Duodenal mucosa (tissue), 2 donors: ENCODE measurements at regions not wholly inside any gene's neighbourhood (a gene's known extent, or its start where the extent isn't known, plus 50 kb on each side); places are given as distances from the start of the nearest gene placed in this dataset.

Experiments
- H3K27ac ChIP-seq: one replicate; pipeline ENCODE4 v1.7.0; 2013; ENCODE audit warnings: low read depth, low read length
- H3K27me3 ChIP-seq, 2 donors: one replicate each; pipeline ENCODE4 v1.7.0; 2013; ENCODE audit warnings: low read length in 2 of 2, control low read depth in 1 of 2; ENCODE audit not compliant: insufficient read depth in 2 of 2, control insufficient read depth in 1 of 2
- H3K36me3 ChIP-seq, 2 donors: one replicate each; pipeline ENCODE4 v1.7.0; 2013; ENCODE audit warnings: low read length in 2 of 2, control low read depth in 1 of 2; ENCODE audit not compliant: insufficient read depth in 2 of 2, control insufficient read depth in 1 of 2
- H3K4me1 ChIP-seq, 2 donors: one replicate each; pipeline ENCODE4 v1.7.0; 2013; ENCODE audit warnings: low read length in 2 of 2, control low read depth in 1 of 2; ENCODE audit not compliant: insufficient read depth in 2 of 2, control insufficient read depth in 1 of 2
- H3K4me3 ChIP-seq, 2 donors: one replicate each; pipeline ENCODE4 v1.7.0; 2013; ENCODE audit warnings: low read length in 2 of 2, low read depth in 1 of 2
- H3K9ac ChIP-seq, 2 donors: one replicate each; pipeline ENCODE4 v1.7.0; 2013; ENCODE audit warnings: low read length in 2 of 2, low read depth in 1 of 2
- H3K9me3 ChIP-seq, 2 donors: one replicate each; pipeline ENCODE4 v1.7.0; 2013; ENCODE audit warnings: low read length in 2 of 2, control low read depth in 1 of 2; ENCODE audit not compliant: control insufficient read depth in 1 of 2

GRCh38 chr15:31262143-31262530 is 64.5 kb upstream of the KLF13 start:
- Histone ChIP-seq H3K4me1 (peaks cover 44 to 59% of the 10 kb centered on the region in 2 donors), H3K4me3 (no peak overlapping the region), H3K27ac (no peak overlapping the region), H3K36me3 (no peaks in the 10 kb centered on the region), H3K9ac (no peak overlapping the region), H3K9me3 (no peaks in the 10 kb centered on the region), H3K27me3 (no peaks in the 10 kb centered on the region)

DNA sequence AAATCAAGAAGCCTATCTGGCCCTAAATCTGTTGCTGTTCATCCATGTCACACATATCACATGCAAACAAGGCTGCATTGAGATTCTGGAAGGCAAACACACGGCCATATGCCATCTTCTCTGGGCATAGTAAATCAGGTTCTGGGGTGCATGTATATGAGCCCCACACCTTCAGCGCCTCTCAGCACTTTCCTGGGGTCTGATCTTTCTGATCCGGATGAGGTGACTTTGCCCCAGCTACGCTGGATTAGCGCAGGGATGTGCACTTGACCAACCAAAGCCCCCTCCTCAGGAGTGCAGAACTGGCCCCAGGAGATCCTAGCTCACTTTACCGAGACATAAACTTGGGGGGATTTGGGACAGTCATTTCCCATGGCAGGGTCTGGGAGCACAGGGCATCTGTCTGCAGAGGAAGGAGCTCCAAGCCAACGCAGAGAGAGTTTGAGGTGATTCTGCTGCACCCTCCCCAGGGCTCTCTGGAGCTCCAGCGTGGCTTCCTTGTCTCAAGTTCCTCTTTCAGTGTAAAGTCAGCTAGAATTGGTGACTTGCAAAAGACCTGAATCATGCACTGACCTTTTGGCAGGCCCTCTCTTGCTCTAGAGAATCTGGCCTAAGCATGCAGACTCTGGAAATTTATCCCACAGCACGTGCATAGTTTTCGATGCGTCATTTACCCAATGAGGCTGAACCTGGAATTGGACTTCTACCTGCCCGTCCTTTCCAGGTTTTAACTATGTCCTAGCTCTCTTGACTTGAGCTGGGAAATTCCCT is 63.5 kb upstream of the KLF13 start:
- Histone ChIP-seq H3K4me1 (peaks cover 53 to 65% of the 10 kb centered on the region in 2 donors), H3K36me3 (no peaks in the 10 kb centered on the region), H3K27me3 (no peaks in the 10 kb centered on the region), H3K9ac (peak overlapping the region in 1 of 2 donors; percentile 73), H3K4me3 (no peak overlapping the region), H3K9me3 (no peaks in the 10 kb centered on the region), H3K27ac (peak overlapping the region; percentile 83)

- Histone ChIP-seq H3K9ac (peak overlapping the region; percentile 21 to 73), H3K4me1 (peaks cover 57 to 68% of the 10 kb centered on the region in 2 donors), H3K27ac (peak overlapping the region; percentile 83), H3K36me3 (no peaks in the 10 kb centered on the region), H3K4me3 (peak overlapping the region; percentile 9 to 14), H3K9me3 (no peaks in the 10 kb centered on the region), H3K27me3 (no peaks in the 10 kb centered on the region)
These were observed 62.7 kb upstream of the KLF13 start for GRCh38 chr15:31263751-31264558.

GRCh38 chr15:31264559-31265089 is 62.0 kb upstream of the KLF13 start:
- Histone ChIP-seq H3K36me3 (no peaks in the 10 kb centered on the region), H3K27me3 (no peaks in the 10 kb centered on the region), H3K9ac (peak overlapping the region; percentile 21 to 73), H3K4me1 (peaks cover 57 to 68% of the 10 kb centered on the region in 2 donors), H3K9me3 (no peaks in the 10 kb centered on the region), H3K27ac (peak overlapping the region; percentile 83), H3K4me3 (peak overlapping the region; percentile 9 to 14)

DNA sequence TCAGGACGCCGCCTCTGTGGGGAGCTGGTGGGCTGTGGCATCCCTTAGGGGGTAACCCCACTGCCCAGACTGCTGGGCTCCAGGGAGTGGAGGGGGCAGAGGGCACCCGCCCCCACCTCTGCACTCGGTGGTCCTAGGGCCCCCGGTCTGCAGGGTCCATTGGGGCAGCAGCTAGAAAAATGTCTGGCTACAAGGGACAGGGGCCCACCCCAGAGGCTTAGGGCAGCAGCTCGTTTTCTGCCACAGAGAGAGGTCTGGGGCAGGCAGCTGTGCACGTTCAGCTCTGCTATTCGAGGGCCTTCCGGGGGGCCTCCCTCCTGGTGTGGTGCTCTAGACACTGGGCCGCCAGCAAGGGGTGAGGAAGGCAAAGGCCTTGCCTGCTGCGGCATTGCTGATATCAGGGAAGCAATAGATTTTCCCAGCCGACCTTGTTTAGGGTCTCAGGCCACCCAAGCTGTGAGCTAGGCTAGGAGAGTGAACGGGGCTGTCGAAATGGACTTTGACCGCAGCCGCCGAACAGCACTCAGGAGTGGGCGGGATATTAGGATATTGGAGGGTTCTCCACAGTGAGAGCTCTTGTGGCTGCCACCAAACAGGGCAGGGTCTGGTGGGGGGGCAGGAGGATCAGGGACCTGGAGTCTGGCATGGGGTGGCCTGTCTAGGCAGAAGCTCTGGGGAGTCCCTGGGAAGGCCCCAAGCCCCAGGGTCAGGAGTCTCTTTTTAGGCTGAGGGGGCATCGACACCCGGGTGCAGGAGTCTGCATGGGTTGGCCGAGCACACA is 61.4 kb upstream of the KLF13 start:
- Histone ChIP-seq H3K9me3 (no peaks in the 10 kb centered on the region), H3K4me3 (peak overlapping the region; percentile 11 to 30), H3K36me3 (no peaks in the 10 kb centered on the region), H3K27me3 (no peaks in the 10 kb centered on the region), H3K9ac (peak overlapping the region; percentile 21 to 65), H3K27ac (peak overlapping the region; percentile 59), H3K4me1 (peaks cover 57 to 68% of the 10 kb centered on the region in 2 donors)

DNA sequence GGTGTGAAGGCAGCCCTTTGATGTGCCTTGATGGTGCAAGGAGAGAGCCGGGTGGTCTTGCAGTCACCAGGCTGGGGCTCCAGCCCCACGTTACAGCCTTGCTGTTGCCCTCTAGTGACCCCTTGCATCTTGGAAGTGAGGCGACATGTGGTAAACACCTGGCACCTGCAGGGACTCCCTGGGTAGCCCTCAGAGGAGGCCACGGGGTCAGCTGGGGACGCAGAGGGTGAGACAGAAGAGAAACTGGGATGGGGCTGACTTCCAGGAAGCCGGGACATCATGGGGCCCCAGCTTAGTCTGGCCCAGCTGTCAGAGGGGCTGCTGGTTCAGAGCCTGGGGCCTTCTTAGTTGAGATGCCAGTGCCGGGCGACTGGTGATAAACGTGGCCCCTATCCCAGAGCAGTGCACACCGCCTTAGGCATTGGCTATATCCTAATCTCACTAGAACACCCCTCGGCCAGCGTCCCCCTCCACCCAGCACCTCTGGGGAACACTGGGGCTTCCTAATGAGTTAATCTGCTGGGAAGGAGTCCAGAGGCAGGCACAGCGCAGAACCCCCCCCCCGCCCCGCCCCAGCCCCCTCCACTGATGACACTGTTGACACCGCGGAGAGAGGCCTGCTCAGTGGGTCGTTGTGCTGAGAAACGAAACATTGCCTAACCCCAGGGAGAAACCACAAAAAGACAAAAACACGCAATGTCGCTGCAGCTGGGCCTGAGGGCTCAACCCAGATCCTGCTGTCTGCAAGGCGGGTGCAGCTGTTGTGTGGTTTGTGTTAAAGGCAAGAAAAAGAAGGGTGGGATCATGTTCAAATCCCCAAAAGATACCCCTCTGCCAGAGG is 60.5 kb upstream of the KLF13 start:
- Histone ChIP-seq H3K4me1 (peaks cover 57 to 73% of the 10 kb centered on the region in 2 donors), H3K9ac (peak overlapping the region; percentile 21 to 65), H3K36me3 (no peaks in the 10 kb centered on the region), H3K9me3 (no peaks in the 10 kb centered on the region), H3K27ac (peak overlapping the region; percentile 59), H3K4me3 (peak overlapping the region in 1 of 2 donors; percentile 30), H3K27me3 (no peaks in the 10 kb centered on the region)

DNA sequence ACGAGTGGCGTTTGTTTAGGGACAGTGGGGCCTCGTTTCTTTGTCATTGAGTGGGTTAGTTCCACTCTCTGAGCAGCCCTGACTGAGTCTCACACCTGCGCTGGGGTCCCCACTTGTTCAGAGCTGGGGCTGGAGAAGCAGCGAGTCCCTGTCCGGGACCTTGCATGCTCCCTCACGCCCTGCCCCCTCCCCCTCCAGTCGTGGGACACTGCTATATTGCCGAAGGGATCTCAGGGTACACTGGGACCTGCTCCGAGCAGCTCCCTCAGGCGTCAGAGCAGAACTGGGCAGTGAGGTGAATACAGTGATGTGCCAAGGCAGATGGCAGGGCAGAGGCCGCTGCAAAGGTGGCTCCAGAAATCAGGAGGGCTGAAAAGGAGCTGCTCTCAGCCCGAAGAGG is 59.9 kb upstream of the KLF13 start:
- no peaks in the 10 kb centered on the region for H3K36me3 ChIP-seq
- H3K9me3 ChIP-seq: no peaks in the 10 kb centered on the region
- H3K27ac ChIP-seq: no peak overlapping the region
- H3K4me1 ChIP-seq: peaks cover 57 to 67% of the 10 kb centered on the region in 2 donors
- H3K27me3 ChIP-seq: no peaks in the 10 kb centered on the region
- H3K4me3 ChIP-seq: peak overlapping the region in 1 of 2 donors; percentile 6
- no peak overlapping the region for H3K9ac ChIP-seq

DNA sequence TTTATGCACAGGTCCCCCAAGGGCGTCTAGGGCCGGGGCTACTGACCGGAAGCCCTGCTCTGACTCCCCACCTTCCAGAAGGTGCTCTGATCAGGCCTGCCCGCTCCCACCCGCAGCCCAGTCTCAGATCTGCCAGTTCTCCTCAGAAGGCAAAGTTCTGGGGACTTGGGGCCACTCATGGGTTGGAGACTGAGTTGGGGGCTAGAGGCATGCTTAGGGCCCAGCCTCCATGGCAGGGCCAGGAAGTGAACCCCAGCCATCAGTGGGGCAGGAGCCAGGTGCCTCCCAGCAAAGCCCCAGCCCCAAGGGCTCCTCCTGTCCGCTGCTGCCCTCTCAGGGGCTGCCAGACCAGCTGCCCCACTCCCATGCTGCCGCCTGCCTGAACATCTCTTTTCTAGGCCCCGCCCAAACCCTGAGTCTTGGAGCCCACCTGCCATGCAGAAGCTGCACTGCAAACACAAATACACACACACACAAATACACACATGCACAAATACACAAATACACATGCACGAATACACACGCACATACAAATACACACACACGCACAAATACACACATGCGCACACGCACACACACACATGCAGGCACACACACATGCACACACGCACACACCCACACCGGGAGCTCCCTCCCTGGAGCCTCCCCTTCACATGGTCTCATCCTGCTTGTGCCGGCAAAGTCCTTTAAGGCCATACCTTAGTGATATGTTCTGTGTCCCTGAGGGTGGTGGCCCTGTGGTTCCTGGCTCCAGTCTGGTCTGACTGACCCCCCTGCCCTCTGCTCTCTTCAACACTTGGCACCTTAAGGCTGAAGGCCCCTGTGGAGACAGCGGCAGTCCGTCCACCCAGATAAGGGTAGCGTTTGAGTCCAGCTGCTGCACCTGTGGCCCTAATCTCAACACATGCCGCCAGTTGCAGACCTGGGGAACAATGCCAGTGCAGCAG is 59.2 kb upstream of the KLF13 start:
- Histone ChIP-seq H3K9me3 (no peaks in the 10 kb centered on the region), H3K27me3 (no peaks in the 10 kb centered on the region), H3K4me3 (no peak overlapping the region), H3K4me1 (peaks cover 57 to 69% of the 10 kb centered on the region in 2 donors), H3K27ac (no peak overlapping the region), H3K36me3 (no peaks in the 10 kb centered on the region), H3K9ac (no peak overlapping the region)
